ENCODE measurements at regions not wholly inside any gene's neighbourhood (a gene's known extent, or its start where the extent isn't known, plus 50 kb on each side); places are given as distances from the start of the nearest gene placed in this dataset.
"Not testable (repeated sequence)": the region's sequence is repeated elsewhere in the genome, so short reads cannot be mapped to it uniquely, and the experiment has no call there.

DNA sequence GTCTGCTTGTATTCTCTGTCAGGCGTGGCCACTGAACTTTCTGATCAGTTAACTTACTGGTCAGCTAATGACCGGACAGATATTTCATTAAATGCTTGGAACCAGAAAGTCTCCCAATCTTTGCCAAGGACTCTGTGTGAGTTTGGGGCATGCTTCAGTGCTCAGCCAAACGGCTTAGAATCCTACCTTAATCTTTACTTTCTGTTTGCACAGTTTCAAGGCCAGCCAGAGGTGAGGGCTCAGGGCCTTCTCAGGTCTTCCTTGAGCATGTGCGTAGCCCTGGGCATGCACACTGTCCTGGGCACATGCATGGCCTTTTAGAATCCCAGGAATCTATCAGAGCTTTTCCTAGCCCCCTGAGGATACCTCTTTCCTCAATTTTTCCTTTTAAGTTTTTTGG is 230.1 kb downstream of the RAB11FIP4 start:
- no peak overlapping the region for H3K27ac Mint-ChIP-seq (ENCODE audit: unreplicated experiment)
- peaks cover under 1% of the 10 kb centered on the region for H3K9me3 Mint-ChIP-seq (ENCODE audit: low read depth, unreplicated experiment)
- no peak overlapping the region for H3K4me3 Mint-ChIP-seq (ENCODE audit: low read depth, unreplicated experiment)
- intact Hi-C loops (cut with micrococcal nuclease; ENCODE audit: unreplicated experiment), result no loop called here
- no peaks in the 10 kb centered on the region for H3K27me3 Mint-ChIP-seq (ENCODE audit: unreplicated experiment)
- no peaks in the 10 kb centered on the region for H3K36me3 Mint-ChIP-seq (ENCODE audit: insufficient read depth, unreplicated experiment)
- CTCF ChIA-PET, result no interaction called here
- DNase-seq, result no peak
- BruUV-seq (replicated peaks), result no TSS peak
- H3K4me1 Mint-ChIP-seq (ENCODE audit: low read depth, unreplicated experiment), result peaks cover 9% of the 10 kb centered on the region
- TF ChIP-seq, protein P1, sequence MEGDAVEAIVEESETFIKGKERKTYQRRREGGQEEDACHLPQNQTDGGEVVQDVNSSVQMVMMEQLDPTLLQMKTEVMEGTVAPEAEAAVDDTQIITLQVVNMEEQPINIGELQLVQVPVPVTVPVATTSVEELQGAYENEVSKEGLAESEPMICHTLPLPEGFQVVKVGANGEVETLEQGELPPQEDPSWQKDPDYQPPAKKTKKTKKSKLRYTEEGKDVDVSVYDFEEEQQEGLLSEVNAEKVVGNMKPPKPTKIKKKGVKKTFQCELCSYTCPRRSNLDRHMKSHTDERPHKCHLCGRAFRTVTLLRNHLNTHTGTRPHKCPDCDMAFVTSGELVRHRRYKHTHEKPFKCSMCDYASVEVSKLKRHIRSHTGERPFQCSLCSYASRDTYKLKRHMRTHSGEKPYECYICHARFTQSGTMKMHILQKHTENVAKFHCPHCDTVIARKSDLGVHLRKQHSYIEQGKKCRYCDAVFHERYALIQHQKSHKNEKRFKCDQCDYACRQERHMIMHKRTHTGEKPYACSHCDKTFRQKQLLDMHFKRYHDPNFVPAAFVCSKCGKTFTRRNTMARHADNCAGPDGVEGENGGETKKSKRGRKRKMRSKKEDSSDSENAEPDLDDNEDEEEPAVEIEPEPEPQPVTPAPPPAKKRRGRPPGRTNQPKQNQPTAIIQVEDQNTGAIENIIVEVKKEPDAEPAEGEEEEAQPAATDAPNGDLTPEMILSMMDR (IDR thresholded peaks at IDR 0.05; ENCODE audit: unreplicated experiment), result no peak

GRCh38 chr17:31611053-31611452 is 219.6 kb downstream of the RAB11FIP4 start:
- H3K9me3 Mint-ChIP-seq (ENCODE audit: low read depth, unreplicated experiment); H3K27me3 Mint-ChIP-seq (ENCODE audit: unreplicated experiment); H3K4me3 Mint-ChIP-seq (ENCODE audit: low read depth, unreplicated experiment); H3K36me3 Mint-ChIP-seq (ENCODE audit: insufficient read depth, unreplicated experiment); H3K4me1 Mint-ChIP-seq (ENCODE audit: low read depth, unreplicated experiment); BruUV-seq (replicated peaks); DNase-seq; intact Hi-C loops (cut with micrococcal nuclease; ENCODE audit: unreplicated experiment); CTCF ChIA-PET; H3K27ac Mint-ChIP-seq (ENCODE audit: unreplicated experiment): not testable (repeated sequence)

GRCh38 chr17:31609996-31610910 is 218.8 kb downstream of the RAB11FIP4 start:
- Mint-ChIP-seq H3K9me3 (ENCODE audit: low read depth, unreplicated experiment) (no peaks in the 10 kb centered on the region), H3K27me3 (ENCODE audit: unreplicated experiment) (no peaks in the 10 kb centered on the region), H3K4me1 (ENCODE audit: low read depth, unreplicated experiment) (no peaks in the 10 kb centered on the region), H3K27ac (ENCODE audit: unreplicated experiment) (no peak overlapping the region), H3K36me3 (ENCODE audit: insufficient read depth, unreplicated experiment) (peaks cover 5% of the 10 kb centered on the region), H3K4me3 (ENCODE audit: low read depth, unreplicated experiment) (no peak overlapping the region)
- DNase-seq, result no peak
- TF ChIP-seq, protein P1 (IDR thresholded peaks at IDR 0.05; ENCODE audit: unreplicated experiment), result no peak
- CTCF ChIA-PET, result interaction anchor here (0.6 kb wide), 1 partner anchor 940 kb away, joined by 3 read pairs; no protein-coding TSS in a partner anchor
- no TSS peak for BruUV-seq (replicated peaks)
- intact Hi-C loops (cut with micrococcal nuclease; ENCODE audit: unreplicated experiment), result no loop called here

DNA sequence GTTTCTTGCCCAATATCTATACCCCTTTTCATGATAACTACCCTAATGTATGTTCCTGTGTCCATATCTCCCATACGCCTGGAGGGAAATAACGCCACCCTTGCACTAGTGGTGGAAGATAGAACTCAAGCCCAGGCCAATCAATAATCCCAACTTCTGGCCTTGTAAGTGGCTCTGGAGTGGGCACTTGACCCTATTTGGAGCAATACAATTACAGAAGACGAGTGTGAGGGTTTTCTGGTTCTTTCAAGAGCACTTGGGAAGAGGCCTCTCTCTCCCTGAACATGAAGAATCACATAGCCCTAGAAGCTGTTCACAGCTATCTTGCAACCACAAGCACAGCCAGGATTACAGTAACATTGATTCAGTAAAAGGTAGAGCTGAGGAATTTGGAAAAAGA is 217.9 kb downstream of the RAB11FIP4 start:
- Mint-ChIP-seq H3K4me1 (ENCODE audit: low read depth, unreplicated experiment) (no peaks in the 10 kb centered on the region), H3K27ac (ENCODE audit: unreplicated experiment) (no peak overlapping the region), H3K36me3 (ENCODE audit: insufficient read depth, unreplicated experiment) (peaks cover 5% of the 10 kb centered on the region), H3K4me3 (ENCODE audit: low read depth, unreplicated experiment) (no peak overlapping the region), H3K27me3 (ENCODE audit: unreplicated experiment) (no peaks in the 10 kb centered on the region), H3K9me3 (ENCODE audit: low read depth, unreplicated experiment) (no peaks in the 10 kb centered on the region)
- intact Hi-C loops (cut with micrococcal nuclease; ENCODE audit: unreplicated experiment), result no loop called here
- BruUV-seq (replicated peaks), result no TSS peak
- TF ChIP-seq, protein P1 (IDR thresholded peaks at IDR 0.05; ENCODE audit: unreplicated experiment), result no peak
- DNase-seq, result no peak
- CTCF ChIA-PET, result interaction anchor here (0.6 kb wide), 2 partner anchors 643 to 939 kb away, joined by 3 read pairs; no protein-coding TSS in a partner anchor
